Right atrium auricular region (tissue), 2 donors: ENCODE measurements at regions not wholly inside any gene's neighbourhood (a gene's known extent, or its start where the extent isn't known, plus 50 kb on each side); places are given as distances from the start of the nearest gene placed in this dataset.
"Not testable (repeated sequence)": the region's sequence is repeated elsewhere in the genome, so short reads cannot be mapped to it uniquely, and the experiment has no call there.

Experiments
- DNase-seq: peaks from one replicate; pipeline ENCODE4 v3.0.0-alpha.2; 2019; ENCODE audit warnings: low spot score
- H3K27ac ChIP-seq, 2 donors: fragments of 200-600 bp; sonication (generic); 1 replicate in 1 of 2; 2 replicates in 1 of 2; pipeline ENCODE4 v1.5.1; 2016 to 2019
- H3K27me3 ChIP-seq, 2 donors: fragments of 200-600 bp; sonication (generic); one replicate each; pipeline versions ENCODE4 v1.5.1 to v1.6.0; 2017 to 2019
- H3K36me3 ChIP-seq: fragments of 200-600 bp; sonication (generic); one replicate; pipeline ENCODE4 v1.5.1; 2016
- H3K4me1 ChIP-seq, 2 donors: fragments of 200-600 bp; sonication (generic); one replicate each; pipeline versions ENCODE4 v1.5.1 to v1.6.0; 2017 to 2019
- H3K4me3 ChIP-seq, 2 donors: fragments of 200-600 bp; sonication (generic); 1 replicate in 1 of 2; 2 replicates in 1 of 2; pipeline ENCODE4 v1.5.1; 2017 to 2019; ENCODE audit warnings: mild to moderate bottlenecking in 1 of 2, moderate library complexity in 1 of 2
- H3K9me3 ChIP-seq, 2 donors: fragments of 200-600 bp; sonication (generic); one replicate each; pipeline ENCODE4 v1.5.1; 2019
- TF ChIP-seq, protein P1 (sequence below), 2 donors: fragments of 200-600 bp; sonication (generic); IDR thresholded peaks; one replicate each; pipeline ENCODE4 v1.5.1; 2019; ENCODE audit warnings: antibody characterized with exemption in 2 of 2

DNA sequence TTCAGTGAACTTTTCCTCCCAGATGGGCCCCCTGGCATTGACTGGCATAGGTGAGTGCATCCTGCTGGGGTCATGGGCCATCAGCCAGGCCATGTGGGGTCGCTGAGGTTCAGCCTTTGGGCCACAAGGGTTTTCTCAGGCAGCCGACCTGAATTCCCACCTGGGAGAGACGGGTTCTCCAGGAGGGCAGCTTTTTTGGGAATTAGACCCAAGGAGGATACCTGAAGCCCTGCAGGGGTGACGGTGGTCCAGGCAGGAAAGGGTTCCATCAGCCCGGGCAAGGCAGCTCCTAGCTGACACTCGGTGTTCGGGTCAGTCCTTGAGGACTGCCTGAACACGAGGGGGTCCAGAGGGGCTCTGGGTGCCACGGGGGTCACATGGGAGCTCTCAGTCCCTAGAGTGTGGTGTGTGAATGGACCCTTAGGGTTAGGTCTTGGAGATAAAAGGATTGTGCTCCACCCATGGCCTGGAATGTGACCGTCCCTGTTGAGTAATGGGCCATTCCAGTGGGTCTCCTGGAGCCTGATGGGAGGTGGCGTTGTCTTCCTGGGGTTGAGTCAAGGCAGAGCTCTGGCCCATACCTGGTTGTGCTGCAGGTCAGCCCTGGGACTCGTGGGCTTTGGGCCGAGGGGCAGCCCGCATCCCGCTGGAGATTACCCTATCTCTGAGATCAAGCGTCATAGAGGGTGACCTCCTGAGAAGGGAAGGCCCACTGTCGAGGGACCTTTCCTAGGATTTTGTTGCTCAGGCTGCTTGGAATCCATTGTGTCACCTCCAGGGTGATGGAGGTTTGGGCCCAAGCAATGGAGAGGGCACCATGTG lies 192.8 kb downstream of the UBE3A start:
- no peaks in the 10 kb centered on the region for H3K9me3 ChIP-seq
- H3K36me3 ChIP-seq: no peaks in the 10 kb centered on the region
- peak; percentile 43 for DNase-seq
- no peak overlapping the region for H3K4me3 ChIP-seq
- no peak overlapping the region for H3K27ac ChIP-seq
- no peaks in the 10 kb centered on the region for H3K27me3 ChIP-seq
- H3K4me1 ChIP-seq: no peaks in the 10 kb centered on the region
- TF ChIP-seq, protein P1, sequence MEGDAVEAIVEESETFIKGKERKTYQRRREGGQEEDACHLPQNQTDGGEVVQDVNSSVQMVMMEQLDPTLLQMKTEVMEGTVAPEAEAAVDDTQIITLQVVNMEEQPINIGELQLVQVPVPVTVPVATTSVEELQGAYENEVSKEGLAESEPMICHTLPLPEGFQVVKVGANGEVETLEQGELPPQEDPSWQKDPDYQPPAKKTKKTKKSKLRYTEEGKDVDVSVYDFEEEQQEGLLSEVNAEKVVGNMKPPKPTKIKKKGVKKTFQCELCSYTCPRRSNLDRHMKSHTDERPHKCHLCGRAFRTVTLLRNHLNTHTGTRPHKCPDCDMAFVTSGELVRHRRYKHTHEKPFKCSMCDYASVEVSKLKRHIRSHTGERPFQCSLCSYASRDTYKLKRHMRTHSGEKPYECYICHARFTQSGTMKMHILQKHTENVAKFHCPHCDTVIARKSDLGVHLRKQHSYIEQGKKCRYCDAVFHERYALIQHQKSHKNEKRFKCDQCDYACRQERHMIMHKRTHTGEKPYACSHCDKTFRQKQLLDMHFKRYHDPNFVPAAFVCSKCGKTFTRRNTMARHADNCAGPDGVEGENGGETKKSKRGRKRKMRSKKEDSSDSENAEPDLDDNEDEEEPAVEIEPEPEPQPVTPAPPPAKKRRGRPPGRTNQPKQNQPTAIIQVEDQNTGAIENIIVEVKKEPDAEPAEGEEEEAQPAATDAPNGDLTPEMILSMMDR (IDR thresholded peaks at IDR 0.05): no peak

DNA sequence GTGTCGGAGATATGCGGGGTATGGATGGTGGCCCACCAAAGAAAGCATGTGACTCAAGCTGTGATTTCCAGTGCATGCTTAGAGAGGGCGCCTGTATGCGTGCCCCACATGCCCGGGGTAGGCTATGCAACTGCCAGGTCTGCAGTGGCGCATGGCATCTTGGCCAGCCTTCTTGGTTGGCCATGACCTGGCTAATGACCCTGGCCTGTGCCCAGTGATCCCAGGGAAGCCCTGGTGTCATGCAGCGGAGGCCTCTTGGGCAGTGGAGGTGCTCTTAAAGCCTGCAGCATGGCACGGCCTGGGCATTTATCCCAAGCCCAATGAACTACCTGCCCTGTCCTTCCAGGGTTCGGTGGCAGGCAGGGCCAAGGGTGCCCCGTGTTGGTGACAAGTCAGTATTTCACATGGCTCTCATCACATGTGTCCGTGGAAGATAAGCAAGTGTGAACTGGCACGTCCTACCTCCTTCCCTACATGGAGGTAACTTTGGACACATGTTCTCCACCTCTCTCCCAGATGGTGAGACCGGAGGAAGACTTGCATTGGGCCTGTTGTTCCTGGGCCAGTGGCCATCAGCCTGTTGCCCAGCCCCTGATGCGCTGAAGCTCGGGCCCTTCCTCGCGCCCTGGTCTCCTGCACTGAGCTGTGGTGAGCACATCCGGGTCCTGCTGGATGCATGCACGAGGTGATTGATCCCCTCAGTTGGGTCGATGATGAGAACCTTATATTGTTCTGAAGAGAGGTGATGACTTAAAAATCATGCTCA lies 192.0 kb downstream of the UBE3A start:
- TF ChIP-seq, protein P1 (IDR thresholded peaks at IDR 0.05): no peak
- no peaks in the 10 kb centered on the region for H3K27me3 ChIP-seq
- DNase-seq: peak; percentile 52
- no peak overlapping the region for H3K27ac ChIP-seq
- H3K36me3 ChIP-seq: no peaks in the 10 kb centered on the region
- H3K4me3 ChIP-seq: no peak overlapping the region
- H3K9me3 ChIP-seq: no peaks in the 10 kb centered on the region
- no peaks in the 10 kb centered on the region for H3K4me1 ChIP-seq

- no peak for DNase-seq
- no peaks in the 10 kb centered on the region for H3K9me3 ChIP-seq
These were observed 191.3 kb downstream of the UBE3A start for GRCh38 chr15:25247407-25248038.

DNA sequence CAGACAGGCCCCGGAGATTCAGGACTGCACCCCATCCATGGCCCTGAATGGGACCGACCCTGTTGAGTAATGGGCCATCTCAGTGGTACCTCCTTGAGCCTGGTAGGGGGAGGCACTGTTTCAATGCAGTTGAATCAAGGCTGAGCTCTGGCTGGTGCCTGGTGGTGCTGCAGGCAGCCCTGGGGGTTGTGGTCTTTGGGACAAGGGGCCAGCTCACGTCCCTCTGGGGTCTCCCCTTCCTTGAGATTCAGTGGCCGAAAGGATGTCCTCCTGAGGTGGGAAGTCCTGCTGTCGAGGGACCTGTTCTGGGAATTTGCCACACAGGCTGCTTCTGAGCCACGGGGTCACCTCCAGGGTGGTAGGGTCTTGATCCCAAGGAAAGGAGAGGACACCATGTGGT lies 190.7 kb downstream of the UBE3A start:
- not testable (repeated sequence) for H3K27ac ChIP-seq, H3K27me3 ChIP-seq, H3K4me3 ChIP-seq, DNase-seq, H3K9me3 ChIP-seq, H3K4me1 ChIP-seq, H3K36me3 ChIP-seq

More at GRCh38 chr15:25247407-25248038, 191.3 kb downstream of the UBE3A start:
- Histone ChIP-seq H3K36me3 (no peaks in the 10 kb centered on the region), H3K4me3 (no peak overlapping the region), H3K4me1 (no peaks in the 10 kb centered on the region), H3K27ac (no peak overlapping the region), H3K27me3 (no peaks in the 10 kb centered on the region)
- TF ChIP-seq, protein P1 (IDR thresholded peaks at IDR 0.05): no peak

- TF ChIP-seq, protein P1 (IDR thresholded peaks at IDR 0.05): no peak
- H3K4me1 ChIP-seq: no peaks in the 10 kb centered on the region
- no peaks in the 10 kb centered on the region for H3K27me3 ChIP-seq
- no peak overlapping the region for H3K4me3 ChIP-seq
- H3K36me3 ChIP-seq: no peaks in the 10 kb centered on the region
- H3K27ac ChIP-seq: no peak overlapping the region
- DNase-seq: no peak
- no peaks in the 10 kb centered on the region for H3K9me3 ChIP-seq
These were observed 190.1 kb downstream of the UBE3A start for GRCh38 chr15:25248583-25249235.
